Activated CD4-positive, alpha-beta memory T cell treated with anti-CD3 and anti-CD28 coated beads, Interleukin-2, amount 10 ng/mL, durations not matched to agents 7 days and 5 days (primary cell): ENCODE measurements at regions not wholly inside any gene's neighbourhood (a gene's known extent, or its start where the extent isn't known, plus 50 kb on each side); places are given as distances from the start of the nearest gene placed in this dataset.

Source experiments
- CTCF ChIA-PET: fragments of 350-600 bp; sonication (Branson Sonifier 250); formaldehyde crosslinking; loops from one replicate; lab custom pipeline; 2021; ENCODE audit warnings: antibody characterized with exemption, inconsistent platforms; lab: Charles Lee
- POLR2A ChIA-PET: fragments of 350-600 bp; sonication (Branson Sonifier 250); formaldehyde crosslinking; loops from one replicate; lab custom pipeline; 2021; ENCODE audit warnings: antibody characterized with exemption; lab: Charles Lee
- DNase-seq: peaks from one replicate; pipeline ENCODE4 v3.0.0-alpha.2; 2020
- H3K27ac Mint-ChIP-seq: one replicate; pipeline ENCODE4 v1.8.0; 2021; ENCODE audit warnings: mild to moderate bottlenecking, mixed read lengths
- H3K27me3 Mint-ChIP-seq: one replicate; pipeline ENCODE4 v1.8.0; 2021; ENCODE audit warnings: mixed read lengths
- H3K36me3 Mint-ChIP-seq: one replicate; pipeline ENCODE4 v1.8.0; 2021; ENCODE audit warnings: low read depth, mixed read lengths
- H3K4me1 Mint-ChIP-seq: one replicate; pipeline ENCODE4 v1.8.0; 2021; ENCODE audit warnings: mixed read lengths
- H3K4me3 Mint-ChIP-seq: one replicate; pipeline ENCODE4 v1.8.0; 2021; ENCODE audit warnings: mild to moderate bottlenecking, mixed read lengths
- H3K9me3 Mint-ChIP-seq: one replicate; pipeline ENCODE4 v1.8.0; 2021; ENCODE audit warnings: mixed read lengths

GRCh38 chr5:126251024-126251423 is 172.2 kb upstream of the GRAMD2B start:
- Mint-ChIP-seq H3K4me3 (no peak overlapping the region), H3K9me3 (no peaks in the 10 kb centered on the region), H3K27me3 (no peaks in the 10 kb centered on the region), H3K4me1 (no peaks in the 10 kb centered on the region), H3K27ac (no peak overlapping the region), H3K36me3 (no peaks in the 10 kb centered on the region)
- DNase-seq = no peak
- ChIA-PET POLR2A (no interaction called here), CTCF (no interaction called here)

GRCh38 chr5:126253406-126253805 is 169.8 kb upstream of the GRAMD2B start:
- no peaks in the 10 kb centered on the region for H3K4me1 Mint-ChIP-seq
- POLR2A ChIA-PET = no interaction called here
- H3K4me3 Mint-ChIP-seq = no peak overlapping the region
- no peaks in the 10 kb centered on the region for H3K36me3 Mint-ChIP-seq
- no peak for DNase-seq
- H3K27me3 Mint-ChIP-seq = no peaks in the 10 kb centered on the region
- CTCF ChIA-PET = no interaction called here
- H3K27ac Mint-ChIP-seq = no peak overlapping the region
- H3K9me3 Mint-ChIP-seq = no peaks in the 10 kb centered on the region

GRCh38 chr5:126263591-126264184 is 159.5 kb upstream of the GRAMD2B start:
- POLR2A ChIA-PET = no interaction called here
- Mint-ChIP-seq H3K27me3 (no peaks in the 10 kb centered on the region), H3K4me3 (no peak overlapping the region), H3K36me3 (no peaks in the 10 kb centered on the region), H3K27ac (no peak overlapping the region), H3K9me3 (no peaks in the 10 kb centered on the region), H3K4me1 (no peaks in the 10 kb centered on the region)
- no peak for DNase-seq
- CTCF ChIA-PET = no interaction called here

- H3K27me3 Mint-ChIP-seq = no peaks in the 10 kb centered on the region
- no peak overlapping the region for H3K27ac Mint-ChIP-seq
- ChIA-PET CTCF (no interaction called here), POLR2A (no interaction called here)
- no peaks in the 10 kb centered on the region for H3K9me3 Mint-ChIP-seq
- no peak overlapping the region for H3K4me3 Mint-ChIP-seq
- no peak for DNase-seq
- H3K36me3 Mint-ChIP-seq = no peaks in the 10 kb centered on the region
- H3K4me1 Mint-ChIP-seq = no peaks in the 10 kb centered on the region
Measured at GRCh38 chr5:126265917-126266316, 157.3 kb upstream of the GRAMD2B start.

GRCh38 chr5:126267438-126267837 is 155.8 kb upstream of the GRAMD2B start:
- ChIA-PET CTCF (no interaction called here), POLR2A (no interaction called here)
- H3K4me1 Mint-ChIP-seq = no peaks in the 10 kb centered on the region
- no peaks in the 10 kb centered on the region for H3K36me3 Mint-ChIP-seq
- no peak overlapping the region for H3K4me3 Mint-ChIP-seq
- no peak for DNase-seq
- no peaks in the 10 kb centered on the region for H3K27me3 Mint-ChIP-seq
- no peak overlapping the region for H3K27ac Mint-ChIP-seq
- no peaks in the 10 kb centered on the region for H3K9me3 Mint-ChIP-seq

- H3K9me3 Mint-ChIP-seq = no peaks in the 10 kb centered on the region
- no peaks in the 10 kb centered on the region for H3K27me3 Mint-ChIP-seq
- DNase-seq = no peak
- ChIA-PET CTCF (no interaction called here), POLR2A (no interaction called here)
- H3K27ac Mint-ChIP-seq = no peak overlapping the region
- no peak overlapping the region for H3K4me3 Mint-ChIP-seq
- no peaks in the 10 kb centered on the region for H3K36me3 Mint-ChIP-seq
- no peaks in the 10 kb centered on the region for H3K4me1 Mint-ChIP-seq
Measured at GRCh38 chr5:126268697-126269315, 154.4 kb upstream of the GRAMD2B start.

GRCh38 chr5:126269511-126269910 is 153.7 kb upstream of the GRAMD2B start:
- Mint-ChIP-seq H3K4me3 (no peak overlapping the region), H3K9me3 (no peaks in the 10 kb centered on the region), H3K4me1 (no peaks in the 10 kb centered on the region), H3K36me3 (no peaks in the 10 kb centered on the region), H3K27me3 (no peaks in the 10 kb centered on the region), H3K27ac (no peak overlapping the region)
- no peak for DNase-seq
- ChIA-PET CTCF (no interaction called here), POLR2A (no interaction called here)

- CTCF ChIA-PET = no interaction called here
- H3K4me3 Mint-ChIP-seq = no peak overlapping the region
- no peak for DNase-seq
- POLR2A ChIA-PET = no interaction called here
- no peaks in the 10 kb centered on the region for H3K27me3 Mint-ChIP-seq
- H3K27ac Mint-ChIP-seq = no peak overlapping the region
- H3K4me1 Mint-ChIP-seq = no peaks in the 10 kb centered on the region
- H3K9me3 Mint-ChIP-seq = no peaks in the 10 kb centered on the region
- H3K36me3 Mint-ChIP-seq = no peaks in the 10 kb centered on the region
Measured at GRCh38 chr5:126271141-126271540, 152.1 kb upstream of the GRAMD2B start.

GRCh38 chr5:126274076-126274762 is 149.0 kb upstream of the GRAMD2B start:
- no peak overlapping the region for H3K27ac Mint-ChIP-seq
- H3K36me3 Mint-ChIP-seq = no peaks in the 10 kb centered on the region
- no peaks in the 10 kb centered on the region for H3K4me1 Mint-ChIP-seq
- DNase-seq = no peak
- no peaks in the 10 kb centered on the region for H3K27me3 Mint-ChIP-seq
- ChIA-PET CTCF (no interaction called here), POLR2A (no interaction called here)
- no peaks in the 10 kb centered on the region for H3K9me3 Mint-ChIP-seq
- no peak overlapping the region for H3K4me3 Mint-ChIP-seq

GRCh38 chr5:126274763-126275125 is 148.5 kb upstream of the GRAMD2B start:
- H3K4me1 Mint-ChIP-seq = no peaks in the 10 kb centered on the region
- no peaks in the 10 kb centered on the region for H3K9me3 Mint-ChIP-seq
- no peaks in the 10 kb centered on the region for H3K36me3 Mint-ChIP-seq
- no peaks in the 10 kb centered on the region for H3K27me3 Mint-ChIP-seq
- H3K27ac Mint-ChIP-seq = no peak overlapping the region
- no peak for DNase-seq
- ChIA-PET POLR2A (no interaction called here), CTCF (no interaction called here)
- no peak overlapping the region for H3K4me3 Mint-ChIP-seq

GRCh38 chr5:126277762-126278161 is 145.4 kb upstream of the GRAMD2B start:
- Mint-ChIP-seq H3K9me3 (no peaks in the 10 kb centered on the region), H3K4me1 (no peaks in the 10 kb centered on the region), H3K36me3 (no peaks in the 10 kb centered on the region), H3K27ac (no peak overlapping the region), H3K27me3 (no peaks in the 10 kb centered on the region), H3K4me3 (no peak overlapping the region)
- ChIA-PET POLR2A (no interaction called here), CTCF (no interaction called here)
- no peak for DNase-seq

GRCh38 chr5:126280343-126280742 is 142.9 kb upstream of the GRAMD2B start:
- CTCF ChIA-PET = no interaction called here
- H3K27me3 Mint-ChIP-seq = no peaks in the 10 kb centered on the region
- POLR2A ChIA-PET = no interaction called here
- H3K36me3 Mint-ChIP-seq = no peaks in the 10 kb centered on the region
- no peak overlapping the region for H3K4me3 Mint-ChIP-seq
- H3K9me3 Mint-ChIP-seq = no peaks in the 10 kb centered on the region
- H3K4me1 Mint-ChIP-seq = no peaks in the 10 kb centered on the region
- DNase-seq = no peak
- H3K27ac Mint-ChIP-seq = no peak overlapping the region

GRCh38 chr5:126280846-126281245 is 142.4 kb upstream of the GRAMD2B start:
- no peak for DNase-seq
- no peak overlapping the region for H3K4me3 Mint-ChIP-seq
- H3K36me3 Mint-ChIP-seq = no peaks in the 10 kb centered on the region
- no peak overlapping the region for H3K27ac Mint-ChIP-seq
- no peaks in the 10 kb centered on the region for H3K9me3 Mint-ChIP-seq
- H3K4me1 Mint-ChIP-seq = no peaks in the 10 kb centered on the region
- CTCF ChIA-PET = no interaction called here
- H3K27me3 Mint-ChIP-seq = no peaks in the 10 kb centered on the region
- POLR2A ChIA-PET = no interaction called here
